ENCODE measurements at regions not wholly inside any gene's neighbourhood (a gene's known extent, or its start where the extent isn't known, plus 50 kb on each side); places are given as distances from the start of the nearest gene placed in this dataset.

DNA sequence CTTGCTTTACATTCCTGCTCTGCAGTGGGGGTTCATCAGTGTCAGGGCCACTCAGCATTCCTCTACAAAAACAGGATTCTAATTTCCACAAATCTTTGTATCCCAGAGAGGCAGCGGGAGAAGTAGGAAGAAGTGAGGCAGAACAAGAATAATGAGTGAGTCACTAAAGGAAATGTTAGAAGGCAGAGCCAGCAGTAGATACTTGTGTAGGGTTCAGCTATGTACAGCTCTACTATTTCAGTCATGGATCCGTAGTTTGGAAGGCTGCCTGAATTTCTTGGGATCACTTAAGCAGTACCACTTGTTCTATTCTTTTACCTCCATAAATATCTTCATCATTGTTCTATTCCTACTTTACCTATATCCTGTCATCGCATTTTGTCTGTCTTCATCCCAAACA lies 246.3 kb upstream of the TLE4 start:
- H3K36me3 ChIP-seq (ENCODE audit: control insufficient read depth, insufficient read depth, low read length), result no peaks in the 10 kb centered on the region
- TF ChIP-seq, protein P1, sequence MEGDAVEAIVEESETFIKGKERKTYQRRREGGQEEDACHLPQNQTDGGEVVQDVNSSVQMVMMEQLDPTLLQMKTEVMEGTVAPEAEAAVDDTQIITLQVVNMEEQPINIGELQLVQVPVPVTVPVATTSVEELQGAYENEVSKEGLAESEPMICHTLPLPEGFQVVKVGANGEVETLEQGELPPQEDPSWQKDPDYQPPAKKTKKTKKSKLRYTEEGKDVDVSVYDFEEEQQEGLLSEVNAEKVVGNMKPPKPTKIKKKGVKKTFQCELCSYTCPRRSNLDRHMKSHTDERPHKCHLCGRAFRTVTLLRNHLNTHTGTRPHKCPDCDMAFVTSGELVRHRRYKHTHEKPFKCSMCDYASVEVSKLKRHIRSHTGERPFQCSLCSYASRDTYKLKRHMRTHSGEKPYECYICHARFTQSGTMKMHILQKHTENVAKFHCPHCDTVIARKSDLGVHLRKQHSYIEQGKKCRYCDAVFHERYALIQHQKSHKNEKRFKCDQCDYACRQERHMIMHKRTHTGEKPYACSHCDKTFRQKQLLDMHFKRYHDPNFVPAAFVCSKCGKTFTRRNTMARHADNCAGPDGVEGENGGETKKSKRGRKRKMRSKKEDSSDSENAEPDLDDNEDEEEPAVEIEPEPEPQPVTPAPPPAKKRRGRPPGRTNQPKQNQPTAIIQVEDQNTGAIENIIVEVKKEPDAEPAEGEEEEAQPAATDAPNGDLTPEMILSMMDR (IDR thresholded peaks at IDR 0.05; ENCODE audit: insufficient read depth, low read length, poor library complexity, severe bottlenecking), result no peak

DNA sequence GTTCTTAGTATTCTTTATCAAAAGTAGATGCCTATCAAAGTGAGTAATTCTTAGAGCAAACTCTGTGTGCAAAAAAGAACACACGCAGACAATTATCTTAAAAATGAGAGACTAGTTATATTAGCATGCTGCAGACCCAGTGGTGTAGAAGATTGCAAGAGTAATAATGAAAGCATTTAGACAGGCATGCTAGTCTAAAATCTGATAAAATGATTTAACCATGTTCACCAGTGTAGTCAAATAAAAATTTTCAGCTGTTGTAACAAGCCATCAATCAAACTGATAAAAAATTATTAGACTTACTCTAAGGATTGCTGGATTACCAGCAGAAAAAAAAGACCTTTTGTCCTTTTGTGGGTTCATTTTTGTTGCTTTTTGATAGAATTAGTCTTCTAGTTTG lies 241.9 kb upstream of the TLE4 start:
- TF ChIP-seq, protein P1 (IDR thresholded peaks at IDR 0.05; ENCODE audit: insufficient read depth, low read length, poor library complexity, severe bottlenecking), result no peak
- Histone ChIP-seq H3K36me3 (ENCODE audit: control insufficient read depth, insufficient read depth, low read length) (no peaks in the 10 kb centered on the region), H3K4me3 (ENCODE audit: low read depth, low read length) (no peak overlapping the region), H3K27me3 (ENCODE audit: control insufficient read depth, insufficient read depth, low read length) (no peaks in the 10 kb centered on the region)
- no peak for DNase-seq (ENCODE audit: low read depth)

More for the DNA sequence above, 246.3 kb upstream of the TLE4 start:
- peak; percentile 55 for DNase-seq (ENCODE audit: low read depth)
- Histone ChIP-seq H3K4me3 (ENCODE audit: low read depth, low read length) (no peak overlapping the region), H3K27me3 (ENCODE audit: control insufficient read depth, insufficient read depth, low read length) (no peaks in the 10 kb centered on the region)

DNA sequence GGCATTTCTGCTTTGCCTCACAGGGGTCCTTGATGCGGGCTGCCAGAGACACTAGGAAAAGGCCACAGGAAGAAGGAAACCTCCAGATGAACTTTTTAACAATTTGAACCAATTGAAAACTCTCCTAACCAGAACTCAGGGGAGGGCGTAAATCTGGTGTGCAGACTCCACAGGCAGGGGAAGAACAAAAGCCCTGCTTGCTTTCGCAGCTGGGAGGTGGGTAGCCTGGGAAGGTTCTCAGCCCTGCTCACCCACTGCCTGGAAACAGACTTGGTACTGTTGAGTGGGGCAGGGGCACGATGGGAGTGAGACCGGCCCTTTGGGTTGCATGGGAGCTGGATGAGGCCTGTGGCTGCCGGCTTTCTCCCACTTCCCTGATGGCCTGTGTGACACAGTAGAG lies 237.8 kb upstream of the TLE4 start:
- H3K36me3 ChIP-seq (ENCODE audit: control insufficient read depth, insufficient read depth, low read length), result no peaks in the 10 kb centered on the region
- H3K4me3 ChIP-seq (ENCODE audit: low read depth, low read length), result no peak overlapping the region
- TF ChIP-seq, protein P1 (IDR thresholded peaks at IDR 0.05; ENCODE audit: insufficient read depth, low read length, poor library complexity, severe bottlenecking), result no peak
- H3K27me3 ChIP-seq (ENCODE audit: control insufficient read depth, insufficient read depth, low read length), result no peaks in the 10 kb centered on the region
- no peak for DNase-seq (ENCODE audit: low read depth)

DNA sequence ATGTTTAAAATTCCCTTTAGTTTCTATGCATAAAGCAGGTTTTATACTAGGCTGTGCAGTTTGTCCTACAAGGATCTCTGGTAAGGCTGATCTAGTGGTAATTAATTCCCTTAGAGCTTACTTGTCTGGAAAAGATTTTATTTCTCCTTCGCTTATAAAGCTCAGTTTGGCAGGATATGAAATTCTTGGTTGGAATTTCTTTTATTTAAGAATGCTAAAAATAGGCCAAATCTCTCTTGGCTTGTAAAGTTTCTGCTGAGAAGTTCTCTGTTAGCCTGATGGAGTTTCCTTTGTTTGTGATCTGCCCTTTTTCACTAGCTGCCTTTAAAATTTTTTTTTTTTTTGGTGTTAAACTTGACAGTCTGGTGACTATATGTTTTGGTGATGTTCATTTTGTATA lies 237.1 kb upstream of the TLE4 start:
- DNase-seq (ENCODE audit: low read depth), result no peak
- TF ChIP-seq, protein P1 (IDR thresholded peaks at IDR 0.05; ENCODE audit: insufficient read depth, low read length, poor library complexity, severe bottlenecking), result no peak
- Histone ChIP-seq H3K36me3 (ENCODE audit: control insufficient read depth, insufficient read depth, low read length) (no peaks in the 10 kb centered on the region), H3K4me3 (ENCODE audit: low read depth, low read length) (no peak overlapping the region), H3K27me3 (ENCODE audit: control insufficient read depth, insufficient read depth, low read length) (no peaks in the 10 kb centered on the region)

DNA sequence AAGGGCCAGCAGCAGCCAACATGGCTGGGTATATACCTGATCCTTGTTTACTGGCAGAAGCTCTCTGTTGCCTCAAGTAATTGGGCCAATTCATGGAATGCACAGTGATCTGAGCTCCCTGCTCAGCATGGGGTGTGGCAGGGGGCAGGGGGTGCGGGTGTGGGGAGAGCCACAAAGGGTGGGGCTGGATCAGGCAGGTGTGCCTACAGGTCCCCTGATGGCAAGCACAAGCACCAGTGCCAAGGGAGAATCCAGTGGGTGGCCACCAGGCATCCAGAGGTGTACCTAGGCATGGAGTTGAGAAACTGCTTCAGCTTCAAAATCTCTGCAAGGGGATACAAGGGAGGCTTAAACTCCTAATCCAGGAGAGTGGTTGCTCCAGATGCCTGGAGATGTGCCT lies 235.8 kb upstream of the TLE4 start:
- TF ChIP-seq, protein P1 (IDR thresholded peaks at IDR 0.05; ENCODE audit: insufficient read depth, low read length, poor library complexity, severe bottlenecking), result no peak
- H3K27me3 ChIP-seq (ENCODE audit: control insufficient read depth, insufficient read depth, low read length), result no peaks in the 10 kb centered on the region
- DNase-seq (ENCODE audit: low read depth), result no peak
- no peaks in the 10 kb centered on the region for H3K36me3 ChIP-seq (ENCODE audit: control insufficient read depth, insufficient read depth, low read length)
- no peak overlapping the region for H3K4me3 ChIP-seq (ENCODE audit: low read depth, low read length)

GRCh38 chr9:79341561-79341960 lies 230.2 kb upstream of the TLE4 start:
- Histone ChIP-seq H3K27me3 (ENCODE audit: control insufficient read depth, insufficient read depth, low read length) (no peaks in the 10 kb centered on the region), H3K4me3 (ENCODE audit: low read depth, low read length) (no peak overlapping the region), H3K36me3 (ENCODE audit: control insufficient read depth, insufficient read depth, low read length) (no peaks in the 10 kb centered on the region)
- TF ChIP-seq, protein P1 (IDR thresholded peaks at IDR 0.05; ENCODE audit: insufficient read depth, low read length, poor library complexity, severe bottlenecking), result no peak
- DNase-seq (ENCODE audit: low read depth), result no peak
